ENCODE measurements at regions not wholly inside any gene's neighbourhood (a gene's known extent, or its start where the extent isn't known, plus 50 kb on each side); places are given as distances from the start of the nearest gene placed in this dataset.

GRCh38 chr6:135105710-135106109 is 51.1 kb upstream of the HBS1L start:
- H3K4me1 ChIP-seq (replicated peaks; ENCODE audit: insufficient read depth) = no peaks in the 10 kb centered on the region
- H3K27me3 ChIP-seq (ENCODE audit: insufficient read depth, low read depth) = peaks cover 10% of the 10 kb centered on the region; the same call in 1 of the 2 replicates
- intact Hi-C loops (cut with micrococcal nuclease; ENCODE audit: unreplicated experiment) = no loop called here
- CTCF ChIA-PET = no interaction called here
- no peak for DNase-seq
- no peak overlapping the region for H2AFZ ChIP-seq
- H3K27ac ChIP-seq = no peak overlapping the region
- BruUV-seq (replicated peaks) = no TSS peak
- H3K4me2 ChIP-seq = no peak overlapping the region
- POLR2A ChIA-PET (ENCODE audit: unreplicated experiment) = no interaction called here
- no peaks in the 10 kb centered on the region for H3K9me3 ChIP-seq (ENCODE audit: insufficient read depth, low read depth)
- no peaks in the 10 kb centered on the region for H3K79me2 ChIP-seq (ENCODE audit: low read depth)
- H4K20me1 ChIP-seq (ENCODE audit: insufficient read depth) = no peaks in the 10 kb centered on the region
- TF ChIP-seq CTCF (conservative IDR thresholded peaks at IDR 0.05) = no peak
- TF ChIP-seq EZH2 (IDR thresholded peaks at IDR 0.05; ENCODE audit: low read depth) = no peak
- no peaks in the 10 kb centered on the region for H3F3A ChIP-seq (ENCODE audit: insufficient read depth, low read depth)
- no peak overlapping the region for H3K4me3 ChIP-seq
- no peaks in the 10 kb centered on the region for H3K36me3 ChIP-seq (ENCODE audit: low read depth)
- H3K9me2 ChIP-seq (ENCODE audit: insufficient read depth) = no peaks in the 10 kb centered on the region

GRCh38 chr6:135105299-135105698 is 50.7 kb upstream of the HBS1L start:
- H3K79me2 ChIP-seq (ENCODE audit: low read depth) = no peaks in the 10 kb centered on the region
- H3K27me3 ChIP-seq (ENCODE audit: insufficient read depth, low read depth) = peaks cover 10% of the 10 kb centered on the region; the same call in 1 of the 2 replicates
- no peaks in the 10 kb centered on the region for H3K4me1 ChIP-seq (replicated peaks; ENCODE audit: insufficient read depth)
- no peak overlapping the region for H3K4me3 ChIP-seq
- no TSS peak for BruUV-seq (replicated peaks)
- H3K4me2 ChIP-seq = no peak overlapping the region
- no peak overlapping the region for H2AFZ ChIP-seq
- CTCF ChIA-PET = no interaction called here
- TF ChIP-seq EZH2 (IDR thresholded peaks at IDR 0.05; ENCODE audit: low read depth) (no peak), CTCF (conservative IDR thresholded peaks at IDR 0.05) (no peak)
- no peaks in the 10 kb centered on the region for H4K20me1 ChIP-seq (ENCODE audit: insufficient read depth)
- H3F3A ChIP-seq (ENCODE audit: insufficient read depth, low read depth) = no peaks in the 10 kb centered on the region
- intact Hi-C loops (cut with micrococcal nuclease; ENCODE audit: unreplicated experiment) = no loop called here
- H3K27ac ChIP-seq = no peak overlapping the region
- no peaks in the 10 kb centered on the region for H3K36me3 ChIP-seq (ENCODE audit: low read depth)
- DNase-seq = no peak
- H3K9me2 ChIP-seq (ENCODE audit: insufficient read depth) = no peaks in the 10 kb centered on the region
- POLR2A ChIA-PET (ENCODE audit: unreplicated experiment) = no interaction called here
- H3K9me3 ChIP-seq (ENCODE audit: insufficient read depth, low read depth) = no peaks in the 10 kb centered on the region

All from PC-9 (cell line).